ENCODE measurements at regions not wholly inside any gene's neighbourhood (a gene's known extent, or its start where the extent isn't known, plus 50 kb on each side); places are given as distances from the start of the nearest gene placed in this dataset.
"Not testable (repeated sequence)": the region's sequence is repeated elsewhere in the genome, so short reads cannot be mapped to it uniquely, and the experiment has no call there.

DNA sequence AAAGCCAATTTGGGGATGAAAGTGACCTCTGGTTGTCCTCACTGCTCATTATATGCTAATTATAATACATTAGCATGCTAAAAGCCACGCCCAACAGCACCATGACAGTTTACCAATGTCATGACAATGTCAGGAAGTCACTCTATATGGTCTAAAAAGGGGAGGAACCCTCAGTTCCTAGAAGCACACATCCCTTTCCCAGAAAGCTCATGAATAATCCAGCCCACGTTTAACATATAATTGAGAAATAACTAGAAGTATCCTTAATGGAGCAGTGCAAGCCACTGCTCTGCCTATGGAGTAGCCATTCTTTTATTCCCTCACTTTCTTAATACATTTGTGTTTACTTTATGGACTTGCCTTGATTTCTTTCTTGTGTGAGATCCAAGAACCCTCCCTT is 215.3 kb downstream of the SPIN4 start:
- TF ChIP-seq, protein P1, sequence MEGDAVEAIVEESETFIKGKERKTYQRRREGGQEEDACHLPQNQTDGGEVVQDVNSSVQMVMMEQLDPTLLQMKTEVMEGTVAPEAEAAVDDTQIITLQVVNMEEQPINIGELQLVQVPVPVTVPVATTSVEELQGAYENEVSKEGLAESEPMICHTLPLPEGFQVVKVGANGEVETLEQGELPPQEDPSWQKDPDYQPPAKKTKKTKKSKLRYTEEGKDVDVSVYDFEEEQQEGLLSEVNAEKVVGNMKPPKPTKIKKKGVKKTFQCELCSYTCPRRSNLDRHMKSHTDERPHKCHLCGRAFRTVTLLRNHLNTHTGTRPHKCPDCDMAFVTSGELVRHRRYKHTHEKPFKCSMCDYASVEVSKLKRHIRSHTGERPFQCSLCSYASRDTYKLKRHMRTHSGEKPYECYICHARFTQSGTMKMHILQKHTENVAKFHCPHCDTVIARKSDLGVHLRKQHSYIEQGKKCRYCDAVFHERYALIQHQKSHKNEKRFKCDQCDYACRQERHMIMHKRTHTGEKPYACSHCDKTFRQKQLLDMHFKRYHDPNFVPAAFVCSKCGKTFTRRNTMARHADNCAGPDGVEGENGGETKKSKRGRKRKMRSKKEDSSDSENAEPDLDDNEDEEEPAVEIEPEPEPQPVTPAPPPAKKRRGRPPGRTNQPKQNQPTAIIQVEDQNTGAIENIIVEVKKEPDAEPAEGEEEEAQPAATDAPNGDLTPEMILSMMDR (IDR thresholded peaks at IDR 0.05): not testable (repeated sequence)
- TF ChIP-seq EP300 (IDR thresholded peaks at IDR 0.05); NR3C1 (IDR thresholded peaks at IDR 0.05); POLR2A (IDR thresholded peaks at IDR 0.05; ENCODE audit: low read length); JUN (IDR thresholded peaks at IDR 0.05); ESRRA (IDR thresholded peaks at IDR 0.05; ENCODE audit: borderline replicate concordance, low read length); MAFK (IDR thresholded peaks at IDR 0.05; ENCODE audit: partially characterized antibody); CBX2 (IDR thresholded peaks at IDR 0.05; ENCODE audit: borderline replicate concordance, low read depth); HDAC2 (IDR thresholded peaks at IDR 0.05): not testable (repeated sequence)
- TF ChIP-seq, protein P2, sequence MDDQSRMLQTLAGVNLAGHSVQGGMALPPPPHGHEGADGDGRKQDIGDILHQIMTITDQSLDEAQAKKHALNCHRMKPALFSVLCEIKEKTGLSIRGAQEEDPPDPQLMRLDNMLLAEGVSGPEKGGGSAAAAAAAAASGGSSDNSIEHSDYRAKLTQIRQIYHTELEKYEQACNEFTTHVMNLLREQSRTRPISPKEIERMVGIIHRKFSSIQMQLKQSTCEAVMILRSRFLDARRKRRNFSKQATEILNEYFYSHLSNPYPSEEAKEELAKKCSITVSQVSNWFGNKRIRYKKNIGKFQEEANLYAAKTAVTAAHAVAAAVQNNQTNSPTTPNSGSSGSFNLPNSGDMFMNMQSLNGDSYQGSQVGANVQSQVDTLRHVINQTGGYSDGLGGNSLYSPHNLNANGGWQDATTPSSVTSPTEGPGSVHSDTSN (IDR thresholded peaks at IDR 0.05): not testable (repeated sequence)

Data from A549 (cell line).